ENCODE measurements at regions not wholly inside any gene's neighbourhood (a gene's known extent, or its start where the extent isn't known, plus 50 kb on each side); places are given as distances from the start of the nearest gene placed in this dataset.

DNA sequence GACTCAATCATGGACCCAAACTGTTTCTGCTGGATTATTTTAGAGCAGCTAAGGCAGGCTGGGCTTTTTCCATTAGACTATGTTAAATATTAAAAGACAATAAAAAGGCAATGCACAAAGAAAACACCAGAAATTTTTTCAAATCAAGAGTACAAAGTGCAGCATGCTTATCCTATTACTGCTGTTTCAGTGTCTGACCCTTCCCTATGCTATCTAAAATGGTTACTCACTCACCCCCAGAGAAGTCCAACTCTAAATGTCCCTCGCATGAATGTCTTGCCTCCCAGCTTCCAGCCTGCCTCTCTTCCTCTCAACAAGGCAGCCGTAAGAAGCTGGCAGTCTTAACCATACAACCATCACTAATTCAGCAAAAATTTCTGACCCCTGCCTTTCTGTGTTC, 108.7 kb upstream of the SYT6 start:
- no peak for DNase-seq
- ChIA-PET CTCF (no interaction called here), POLR2A (no interaction called here)
- Mint-ChIP-seq H3K4me3 (no peak overlapping the region), H3K36me3 (ENCODE audit: low read depth) (no peaks in the 10 kb centered on the region), H3K27me3 (peaks cover 21% of the 10 kb centered on the region), H3K27ac (no peak overlapping the region), H3K4me1 (ENCODE audit: low read depth) (no peaks in the 10 kb centered on the region), H3K9me3 (no peaks in the 10 kb centered on the region)
- TF ChIP-seq, protein P1, sequence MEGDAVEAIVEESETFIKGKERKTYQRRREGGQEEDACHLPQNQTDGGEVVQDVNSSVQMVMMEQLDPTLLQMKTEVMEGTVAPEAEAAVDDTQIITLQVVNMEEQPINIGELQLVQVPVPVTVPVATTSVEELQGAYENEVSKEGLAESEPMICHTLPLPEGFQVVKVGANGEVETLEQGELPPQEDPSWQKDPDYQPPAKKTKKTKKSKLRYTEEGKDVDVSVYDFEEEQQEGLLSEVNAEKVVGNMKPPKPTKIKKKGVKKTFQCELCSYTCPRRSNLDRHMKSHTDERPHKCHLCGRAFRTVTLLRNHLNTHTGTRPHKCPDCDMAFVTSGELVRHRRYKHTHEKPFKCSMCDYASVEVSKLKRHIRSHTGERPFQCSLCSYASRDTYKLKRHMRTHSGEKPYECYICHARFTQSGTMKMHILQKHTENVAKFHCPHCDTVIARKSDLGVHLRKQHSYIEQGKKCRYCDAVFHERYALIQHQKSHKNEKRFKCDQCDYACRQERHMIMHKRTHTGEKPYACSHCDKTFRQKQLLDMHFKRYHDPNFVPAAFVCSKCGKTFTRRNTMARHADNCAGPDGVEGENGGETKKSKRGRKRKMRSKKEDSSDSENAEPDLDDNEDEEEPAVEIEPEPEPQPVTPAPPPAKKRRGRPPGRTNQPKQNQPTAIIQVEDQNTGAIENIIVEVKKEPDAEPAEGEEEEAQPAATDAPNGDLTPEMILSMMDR (IDR thresholded peaks at IDR 0.05) = no peak
- Histone ChIP-seq H3K27ac (ENCODE audit: low read depth in 1 of 2, low read length in 2 of 2) (no peak overlapping the region), H3K9me3 (ENCODE audit: control insufficient read depth in 1 of 2, insufficient read depth in 1 of 2, low read length in 2 of 2) (no peaks in the 10 kb centered on the region), H3K4me1 (ENCODE audit: insufficient read depth, low read length) (no peaks in the 10 kb centered on the region), H3K36me3 (ENCODE audit: insufficient read depth, low read length) (no peaks in the 10 kb centered on the region), H3K4me3 (ENCODE audit: low read length) (no peak overlapping the region), H3K27me3 (ENCODE audit: control insufficient read depth in 1 of 2, insufficient read depth in 2 of 2, low read length in 2 of 2) (peaks cover 3 to 10% of the 10 kb centered on the region in 2 experiments)
- intact Hi-C loops (cut with DNase I, micrococcal nuclease) = no loop called here
- ATAC-seq (ENCODE audit: poor library complexity) = no peak

DNA sequence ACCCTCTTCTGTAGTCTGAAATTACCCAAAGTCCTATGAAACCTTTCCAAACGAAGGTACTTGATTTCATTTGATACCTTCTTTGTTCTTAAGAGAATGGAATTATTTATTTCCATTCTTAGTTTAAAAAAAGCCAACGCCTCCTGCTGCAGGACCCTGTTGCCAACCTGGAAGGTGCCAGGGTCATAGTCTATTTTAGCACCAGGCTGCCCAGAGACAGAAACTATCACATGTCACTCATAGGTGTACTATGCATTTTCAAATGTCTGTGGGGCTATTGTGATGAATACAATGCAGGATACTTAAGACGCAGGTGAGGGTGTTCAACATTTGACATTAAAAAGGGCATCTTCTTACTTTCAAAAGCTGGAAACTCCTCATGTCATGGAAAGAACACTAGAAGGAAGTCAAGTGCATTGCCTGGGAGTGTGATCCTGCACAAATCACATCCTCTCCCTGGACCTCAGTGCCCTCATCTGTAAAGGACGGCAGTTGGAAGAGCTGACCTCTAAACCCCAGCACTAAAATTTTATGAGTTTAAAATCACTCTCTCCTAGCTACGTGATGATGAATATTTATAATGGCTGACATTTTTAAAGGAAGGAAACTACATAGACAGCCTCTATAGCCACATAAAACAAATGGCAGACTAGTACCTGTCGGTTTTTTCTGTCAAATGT, 107.3 kb upstream of the SYT6 start:
- Histone ChIP-seq H3K36me3 (ENCODE audit: insufficient read depth, low read length) (no peaks in the 10 kb centered on the region), H3K4me1 (ENCODE audit: insufficient read depth, low read length) (no peaks in the 10 kb centered on the region), H3K9me3 (ENCODE audit: control insufficient read depth in 1 of 2, insufficient read depth in 1 of 2, low read length in 2 of 2) (no peaks in the 10 kb centered on the region), H3K27ac (ENCODE audit: low read depth in 1 of 2, low read length in 2 of 2) (no peak overlapping the region), H3K27me3 (ENCODE audit: control insufficient read depth in 1 of 2, insufficient read depth in 2 of 2, low read length in 2 of 2) (peaks cover 3 to 9% of the 10 kb centered on the region in 2 experiments), H3K4me3 (ENCODE audit: low read length) (no peak overlapping the region)
- intact Hi-C loops (cut with DNase I, micrococcal nuclease) = no loop called here
- Mint-ChIP-seq H3K9me3 (no peaks in the 10 kb centered on the region), H3K4me1 (ENCODE audit: low read depth) (no peaks in the 10 kb centered on the region), H3K4me3 (no peak overlapping the region), H3K27ac (no peak overlapping the region), H3K36me3 (ENCODE audit: low read depth) (no peaks in the 10 kb centered on the region), H3K27me3 (peaks cover 16% of the 10 kb centered on the region)
- TF ChIP-seq, protein P1 (IDR thresholded peaks at IDR 0.05) = no peak
- ChIA-PET POLR2A (no interaction called here), CTCF (no interaction called here)
- DNase-seq (no peak), ATAC-seq (ENCODE audit: poor library complexity) (no peak)

- ChIA-PET POLR2A (no interaction called here), CTCF (no interaction called here)
- Histone ChIP-seq H3K4me1 (ENCODE audit: insufficient read depth, low read length) (no peaks in the 10 kb centered on the region), H3K27me3 (ENCODE audit: control insufficient read depth in 1 of 2, insufficient read depth in 2 of 2, low read length in 2 of 2) (peaks cover 3 to 7% of the 10 kb centered on the region in 2 experiments), H3K27ac (ENCODE audit: low read depth in 1 of 2, low read length in 2 of 2) (no peak overlapping the region), H3K4me3 (ENCODE audit: low read length) (no peak overlapping the region), H3K36me3 (ENCODE audit: insufficient read depth, low read length) (no peaks in the 10 kb centered on the region), H3K9me3 (ENCODE audit: control insufficient read depth in 1 of 2, insufficient read depth in 1 of 2, low read length in 2 of 2) (no peaks in the 10 kb centered on the region)
- no peak for DNase-seq
- no peak for ATAC-seq (ENCODE audit: poor library complexity)
- Mint-ChIP-seq H3K4me3 (no peak overlapping the region), H3K9me3 (no peaks in the 10 kb centered on the region), H3K27ac (no peak overlapping the region), H3K4me1 (ENCODE audit: low read depth) (no peaks in the 10 kb centered on the region), H3K27me3 (peaks cover 6% of the 10 kb centered on the region), H3K36me3 (ENCODE audit: low read depth) (no peaks in the 10 kb centered on the region)
- TF ChIP-seq, protein P1 (IDR thresholded peaks at IDR 0.05) = no peak
- intact Hi-C loops (cut with DNase I, micrococcal nuclease) = no loop called here
Observed at GRCh38 chr1:114259511-114260160, 106.0 kb upstream of the SYT6 start.
